Duodenal mucosa (tissue), 2 donors: ENCODE measurements at regions not wholly inside any gene's neighbourhood (a gene's known extent, or its start where the extent isn't known, plus 50 kb on each side); places are given as distances from the start of the nearest gene placed in this dataset.

Experiments
- H3K27ac ChIP-seq: one replicate; pipeline ENCODE4 v1.7.0; 2013; ENCODE audit warnings: low read depth, low read length
- H3K27me3 ChIP-seq, 2 donors: one replicate each; pipeline ENCODE4 v1.7.0; 2013; ENCODE audit warnings: low read length in 2 of 2, control low read depth in 1 of 2; ENCODE audit not compliant: insufficient read depth in 2 of 2, control insufficient read depth in 1 of 2
- H3K36me3 ChIP-seq, 2 donors: one replicate each; pipeline ENCODE4 v1.7.0; 2013; ENCODE audit warnings: low read length in 2 of 2, control low read depth in 1 of 2; ENCODE audit not compliant: insufficient read depth in 2 of 2, control insufficient read depth in 1 of 2
- H3K4me1 ChIP-seq, 2 donors: one replicate each; pipeline ENCODE4 v1.7.0; 2013; ENCODE audit warnings: low read length in 2 of 2, control low read depth in 1 of 2; ENCODE audit not compliant: insufficient read depth in 2 of 2, control insufficient read depth in 1 of 2
- H3K4me3 ChIP-seq, 2 donors: one replicate each; pipeline ENCODE4 v1.7.0; 2013; ENCODE audit warnings: low read length in 2 of 2, low read depth in 1 of 2
- H3K9ac ChIP-seq, 2 donors: one replicate each; pipeline ENCODE4 v1.7.0; 2013; ENCODE audit warnings: low read length in 2 of 2, low read depth in 1 of 2
- H3K9me3 ChIP-seq, 2 donors: one replicate each; pipeline ENCODE4 v1.7.0; 2013; ENCODE audit warnings: low read length in 2 of 2, control low read depth in 1 of 2; ENCODE audit not compliant: control insufficient read depth in 1 of 2

DNA sequence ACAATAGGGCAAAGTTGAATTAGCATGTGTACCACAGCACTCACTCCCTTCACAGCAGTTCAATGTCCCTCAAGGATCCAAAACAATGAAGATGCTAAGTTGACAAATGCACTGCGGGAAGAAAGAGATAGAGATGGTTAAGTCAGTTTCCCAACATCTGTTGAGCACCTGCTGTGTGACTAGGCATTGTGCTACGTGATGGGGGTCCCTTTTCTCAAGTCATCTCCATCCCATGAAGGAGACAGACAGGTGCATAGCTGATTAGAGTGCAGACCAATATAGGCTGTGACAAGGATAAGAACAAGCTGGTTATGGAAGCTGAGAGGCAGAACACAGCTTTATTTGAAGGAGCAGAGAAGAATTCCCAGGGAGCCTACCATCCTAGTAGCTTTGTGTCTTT is 114.2 kb downstream of the HAPSTR1 start:
- Histone ChIP-seq H3K27ac (no peak overlapping the region), H3K9me3 (no peaks in the 10 kb centered on the region), H3K4me3 (no peak overlapping the region), H3K4me1 (no peaks in the 10 kb centered on the region), H3K27me3 (no peaks in the 10 kb centered on the region), H3K9ac (no peak overlapping the region), H3K36me3 (no peaks in the 10 kb centered on the region)

GRCh38 chr16:9206156-9206555 is 114.7 kb downstream of the HAPSTR1 start:
- no peaks in the 10 kb centered on the region for H3K4me1 ChIP-seq
- no peak overlapping the region for H3K9ac ChIP-seq
- H3K36me3 ChIP-seq = no peaks in the 10 kb centered on the region
- no peaks in the 10 kb centered on the region for H3K27me3 ChIP-seq
- no peak overlapping the region for H3K4me3 ChIP-seq
- no peak overlapping the region for H3K27ac ChIP-seq
- no peaks in the 10 kb centered on the region for H3K9me3 ChIP-seq

GRCh38 chr16:9212621-9213020 is 121.2 kb downstream of the HAPSTR1 start:
- no peaks in the 10 kb centered on the region for H3K4me1 ChIP-seq
- no peak overlapping the region for H3K9ac ChIP-seq

DNA sequence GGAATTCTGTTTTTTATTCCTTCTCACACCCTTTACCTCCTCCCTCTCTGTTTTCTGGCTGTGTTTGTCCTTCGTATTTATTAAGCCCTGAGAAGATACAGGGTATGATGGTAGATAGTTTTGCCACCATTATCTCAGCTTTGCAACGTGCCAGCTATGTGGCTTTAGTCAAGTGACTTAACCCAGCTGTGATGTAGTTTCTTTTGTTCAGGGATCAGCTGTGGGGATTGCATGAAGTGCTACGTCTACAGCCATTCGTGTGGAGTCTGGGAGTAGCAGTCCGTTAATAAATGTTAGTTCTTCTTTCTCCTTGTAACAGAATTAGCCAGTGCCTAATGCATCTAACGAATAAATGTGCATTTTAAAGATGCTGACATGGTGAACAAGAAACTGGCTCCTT is 128.4 kb downstream of the HAPSTR1 start:
- no peak overlapping the region for H3K27ac ChIP-seq
- H3K36me3 ChIP-seq = no peaks in the 10 kb centered on the region
- no peaks in the 10 kb centered on the region for H3K27me3 ChIP-seq
- H3K9me3 ChIP-seq = no peaks in the 10 kb centered on the region
- no peak overlapping the region for H3K9ac ChIP-seq
- H3K4me3 ChIP-seq = no peak overlapping the region
- no peaks in the 10 kb centered on the region for H3K4me1 ChIP-seq

More at GRCh38 chr16:9212621-9213020, 121.2 kb downstream of the HAPSTR1 start:
- no peaks in the 10 kb centered on the region for H3K9me3 ChIP-seq
- H3K27me3 ChIP-seq = peaks cover 0 to 5% of the 10 kb centered on the region in 2 donors
- no peaks in the 10 kb centered on the region for H3K36me3 ChIP-seq
- H3K4me3 ChIP-seq = no peak overlapping the region
- no peak overlapping the region for H3K27ac ChIP-seq

- H3K9me3 ChIP-seq = no peaks in the 10 kb centered on the region
- no peaks in the 10 kb centered on the region for H3K4me1 ChIP-seq
- H3K27ac ChIP-seq = no peak overlapping the region
- H3K36me3 ChIP-seq = no peaks in the 10 kb centered on the region
- H3K4me3 ChIP-seq = no peak overlapping the region
- no peak overlapping the region for H3K9ac ChIP-seq
- no peaks in the 10 kb centered on the region for H3K27me3 ChIP-seq
These were observed 134.3 kb downstream of the HAPSTR1 start for GRCh38 chr16:9225527-9226316.

- H3K9me3 ChIP-seq = no peaks in the 10 kb centered on the region
- no peaks in the 10 kb centered on the region for H3K27me3 ChIP-seq
- H3K4me1 ChIP-seq = no peaks in the 10 kb centered on the region
- no peak overlapping the region for H3K4me3 ChIP-seq
- H3K36me3 ChIP-seq = no peaks in the 10 kb centered on the region
- H3K27ac ChIP-seq = no peak overlapping the region
- H3K9ac ChIP-seq = no peak overlapping the region
These were observed 135.5 kb downstream of the HAPSTR1 start for GRCh38 chr16:9226924-9227323.

DNA sequence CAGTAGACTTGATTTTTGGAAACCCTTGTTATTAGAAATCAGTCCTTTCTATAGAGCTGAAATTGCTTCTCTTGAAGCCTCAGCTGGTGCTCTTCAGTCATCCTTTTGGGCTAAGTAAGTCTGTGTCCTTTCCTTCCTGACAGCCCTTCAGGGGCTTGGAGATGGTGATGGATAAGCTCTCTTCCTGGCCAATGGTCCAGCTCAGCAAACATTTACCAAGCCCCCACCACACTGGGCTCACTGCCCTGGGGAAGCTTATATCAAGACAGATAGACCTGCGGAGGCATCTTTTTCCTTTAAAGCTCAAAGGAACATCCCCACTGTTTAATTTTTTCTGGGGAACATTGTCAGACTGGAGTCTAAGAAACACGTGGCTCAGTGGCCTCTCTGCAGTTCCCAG is 139.6 kb downstream of the HAPSTR1 start:
- Histone ChIP-seq H3K9ac (no peak overlapping the region), H3K27ac (no peak overlapping the region), H3K27me3 (no peaks in the 10 kb centered on the region), H3K4me1 (no peaks in the 10 kb centered on the region), H3K9me3 (no peaks in the 10 kb centered on the region), H3K36me3 (no peaks in the 10 kb centered on the region), H3K4me3 (no peak overlapping the region)

DNA sequence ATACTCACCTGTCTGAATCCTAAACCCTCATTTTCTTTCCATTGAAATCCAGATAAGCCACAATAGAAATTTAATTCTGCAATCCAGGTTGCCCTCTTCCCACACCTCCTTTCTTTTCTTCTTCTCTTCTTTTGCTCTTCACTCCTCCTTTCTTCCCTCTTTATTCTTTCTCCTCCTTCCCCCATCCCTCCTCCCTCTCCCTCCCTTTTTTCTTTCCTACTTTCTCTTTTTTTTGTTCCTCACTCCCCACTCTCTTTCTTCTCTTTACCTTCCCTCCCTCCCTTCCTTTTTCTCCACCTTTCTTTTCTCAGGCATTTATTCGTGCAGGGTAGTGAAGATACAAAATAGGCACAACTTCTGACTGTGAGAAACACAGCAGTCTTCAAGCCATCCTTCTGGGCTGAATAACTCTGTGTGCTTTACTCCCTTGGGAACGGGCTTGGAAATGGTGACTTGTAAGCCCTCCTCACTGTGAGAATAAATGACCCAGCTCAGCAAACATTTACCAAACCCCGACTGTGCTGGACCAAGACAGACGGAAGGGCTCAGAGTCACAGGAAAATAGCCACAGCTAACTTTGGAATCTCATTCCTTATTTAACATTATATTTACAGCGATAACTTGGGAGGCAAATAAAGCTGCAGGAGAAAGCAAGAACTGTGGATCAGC is 140.8 kb downstream of the HAPSTR1 start:
- H3K9ac ChIP-seq = no peak overlapping the region
- H3K4me1 ChIP-seq = no peaks in the 10 kb centered on the region
- no peaks in the 10 kb centered on the region for H3K27me3 ChIP-seq
- no peaks in the 10 kb centered on the region for H3K9me3 ChIP-seq
- no peaks in the 10 kb centered on the region for H3K36me3 ChIP-seq
- no peak overlapping the region for H3K27ac ChIP-seq
- H3K4me3 ChIP-seq = no peak overlapping the region

GRCh38 chr16:9235867-9236266 is 144.4 kb downstream of the HAPSTR1 start:
- Histone ChIP-seq H3K4me3 (no peak overlapping the region), H3K36me3 (no peaks in the 10 kb centered on the region), H3K27me3 (no peaks in the 10 kb centered on the region), H3K4me1 (no peaks in the 10 kb centered on the region), H3K9me3 (no peaks in the 10 kb centered on the region), H3K9ac (no peak overlapping the region), H3K27ac (no peak overlapping the region)

DNA sequence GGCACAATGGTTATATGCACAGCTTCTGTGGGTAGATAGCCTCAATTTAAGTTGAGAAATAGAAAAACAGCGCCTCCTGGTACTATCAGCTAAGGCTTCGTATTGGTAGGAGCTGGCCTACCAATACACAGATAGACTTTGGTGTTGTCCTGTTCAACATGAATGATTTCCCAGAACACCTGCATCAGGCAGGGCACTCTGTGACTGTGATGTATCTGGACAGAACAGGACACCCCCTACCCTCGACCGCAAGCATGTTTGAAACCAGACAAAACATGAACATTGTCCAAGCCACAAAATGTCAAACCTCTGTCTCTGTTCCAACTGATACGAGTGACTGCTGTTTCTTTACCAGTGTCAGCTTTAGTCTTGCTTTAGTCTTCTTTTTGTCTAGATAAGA is 144.9 kb downstream of the HAPSTR1 start:
- no peak overlapping the region for H3K27ac ChIP-seq
- no peaks in the 10 kb centered on the region for H3K36me3 ChIP-seq
- H3K4me3 ChIP-seq = no peak overlapping the region
- no peaks in the 10 kb centered on the region for H3K9me3 ChIP-seq
- no peaks in the 10 kb centered on the region for H3K4me1 ChIP-seq
- H3K9ac ChIP-seq = no peak overlapping the region
- no peaks in the 10 kb centered on the region for H3K27me3 ChIP-seq
